Parathyroid adenoma (tissue), 2 donors: ENCODE measurements at regions not wholly inside any gene's neighbourhood (a gene's known extent, or its start where the extent isn't known, plus 50 kb on each side); places are given as distances from the start of the nearest gene placed in this dataset.

Source experiments
- H2AFZ ChIP-seq: fragments of 300-600 bp; sonication (generic); one replicate; pipeline ENCODE4 v1.7.0; 2017; ENCODE audit warnings: antibody characterized with exemption, mild to moderate bottlenecking
- H3K27ac ChIP-seq: fragments of 300-600 bp; sonication (generic); one replicate; pipeline ENCODE4 v1.7.0; 2017
- H3K27me3 ChIP-seq: fragments of 300-600 bp; sonication (generic); one replicate; pipeline ENCODE4 v1.7.0; 2017; ENCODE audit warnings: low read length; ENCODE audit not compliant: control insufficient read depth, insufficient read depth
- H3K36me3 ChIP-seq: fragments of 300-600 bp; sonication (generic); one replicate; pipeline ENCODE4 v1.7.0; 2017; ENCODE audit warnings: low read length; ENCODE audit not compliant: control insufficient read depth, insufficient read depth
- H3K4me1 ChIP-seq: fragments of 300-600 bp; sonication (generic); one replicate; pipeline ENCODE4 v1.7.0; 2017; ENCODE audit warnings: control low read depth
- H3K4me2 ChIP-seq: fragments of 300-600 bp; sonication (generic); one replicate; pipeline ENCODE4 v1.7.0; 2017; ENCODE audit warnings: low read length
- H3K4me3 ChIP-seq: fragments of 300-600 bp; sonication (generic); one replicate; pipeline ENCODE4 v1.7.0; 2017; ENCODE audit warnings: low read depth, low read length
- H3K79me2 ChIP-seq: fragments of 300-600 bp; sonication (generic); one replicate; pipeline ENCODE4 v1.7.0; 2017; ENCODE audit warnings: control low read depth
- H3K9ac ChIP-seq: fragments of 300-600 bp; sonication (generic); one replicate; pipeline ENCODE4 v1.7.0; 2017; ENCODE audit warnings: mild to moderate bottlenecking
- H3K9me3 ChIP-seq: fragments of 300-600 bp; sonication (generic); one replicate; pipeline ENCODE4 v1.7.0; 2017; ENCODE audit warnings: low read length; ENCODE audit not compliant: control insufficient read depth
- TF ChIP-seq, protein P1 (sequence below): fragments of 300-600 bp; sonication (generic); IDR thresholded peaks from one replicate; pipeline ENCODE4 v1.7.0; 2017; ENCODE audit warnings: antibody characterized with exemption, mild to moderate bottlenecking
- donor health status: primary hyperparathyroidism.

DNA sequence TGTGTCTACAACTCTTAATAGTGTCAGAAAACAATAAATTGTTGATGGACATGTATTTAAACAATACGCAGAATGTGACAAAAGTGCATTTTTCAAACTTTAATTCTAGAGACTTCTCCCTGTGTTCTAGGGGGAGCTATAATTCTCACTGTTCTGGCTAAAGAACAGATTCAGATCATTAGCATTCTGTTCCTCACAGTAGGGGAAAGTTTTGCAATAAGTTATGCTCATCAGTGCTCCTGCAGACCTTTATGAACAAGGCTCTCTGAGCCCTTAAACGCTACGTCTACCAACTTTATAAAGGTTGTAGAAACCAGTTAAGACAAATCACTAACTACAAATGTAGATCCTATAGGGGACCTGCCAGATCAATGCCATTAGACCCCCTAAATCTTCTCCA lies 444.2 kb downstream of the SQOR start:
- Histone ChIP-seq H3K27ac (no peak overlapping the region), H2AFZ (no peak overlapping the region), H3K27me3 (no peaks in the 10 kb centered on the region), H3K4me1 (no peaks in the 10 kb centered on the region), H3K79me2 (no peaks in the 10 kb centered on the region), H3K36me3 (no peaks in the 10 kb centered on the region), H3K4me3 (no peak overlapping the region), H3K4me2 (no peak overlapping the region), H3K9me3 (no peaks in the 10 kb centered on the region), H3K9ac (no peak overlapping the region)
- TF ChIP-seq, protein P1, sequence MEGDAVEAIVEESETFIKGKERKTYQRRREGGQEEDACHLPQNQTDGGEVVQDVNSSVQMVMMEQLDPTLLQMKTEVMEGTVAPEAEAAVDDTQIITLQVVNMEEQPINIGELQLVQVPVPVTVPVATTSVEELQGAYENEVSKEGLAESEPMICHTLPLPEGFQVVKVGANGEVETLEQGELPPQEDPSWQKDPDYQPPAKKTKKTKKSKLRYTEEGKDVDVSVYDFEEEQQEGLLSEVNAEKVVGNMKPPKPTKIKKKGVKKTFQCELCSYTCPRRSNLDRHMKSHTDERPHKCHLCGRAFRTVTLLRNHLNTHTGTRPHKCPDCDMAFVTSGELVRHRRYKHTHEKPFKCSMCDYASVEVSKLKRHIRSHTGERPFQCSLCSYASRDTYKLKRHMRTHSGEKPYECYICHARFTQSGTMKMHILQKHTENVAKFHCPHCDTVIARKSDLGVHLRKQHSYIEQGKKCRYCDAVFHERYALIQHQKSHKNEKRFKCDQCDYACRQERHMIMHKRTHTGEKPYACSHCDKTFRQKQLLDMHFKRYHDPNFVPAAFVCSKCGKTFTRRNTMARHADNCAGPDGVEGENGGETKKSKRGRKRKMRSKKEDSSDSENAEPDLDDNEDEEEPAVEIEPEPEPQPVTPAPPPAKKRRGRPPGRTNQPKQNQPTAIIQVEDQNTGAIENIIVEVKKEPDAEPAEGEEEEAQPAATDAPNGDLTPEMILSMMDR, result no peak

DNA sequence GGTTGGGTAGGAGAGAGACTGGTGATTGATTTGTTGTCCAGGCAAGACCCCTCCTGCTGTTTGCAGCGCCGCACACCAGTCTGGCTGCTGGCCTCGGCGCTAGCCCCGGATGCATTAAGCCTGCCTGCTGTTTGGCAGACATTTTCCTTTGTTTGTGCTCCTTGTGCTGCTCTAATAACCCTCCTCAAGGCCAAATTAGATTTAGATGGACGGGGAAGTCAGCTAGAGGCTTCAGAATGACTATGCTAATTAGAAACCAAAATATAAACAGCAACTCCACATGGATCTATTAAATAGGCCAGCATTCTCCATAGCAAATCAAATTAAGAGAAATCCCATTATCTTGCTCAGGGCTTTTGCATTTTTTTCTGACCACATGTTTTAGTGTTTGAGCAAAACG lies 445.2 kb downstream of the SQOR start:
- no peaks in the 10 kb centered on the region for H3K79me2 ChIP-seq
- no peak overlapping the region for H2AFZ ChIP-seq
- H3K9me3 ChIP-seq, result no peaks in the 10 kb centered on the region
- H3K27me3 ChIP-seq, result no peaks in the 10 kb centered on the region
- no peaks in the 10 kb centered on the region for H3K4me1 ChIP-seq
- H3K9ac ChIP-seq, result no peak overlapping the region
- H3K4me3 ChIP-seq, result no peak overlapping the region
- no peak overlapping the region for H3K4me2 ChIP-seq
- no peak overlapping the region for H3K27ac ChIP-seq
- no peaks in the 10 kb centered on the region for H3K36me3 ChIP-seq
- TF ChIP-seq, protein P1, result no peak

DNA sequence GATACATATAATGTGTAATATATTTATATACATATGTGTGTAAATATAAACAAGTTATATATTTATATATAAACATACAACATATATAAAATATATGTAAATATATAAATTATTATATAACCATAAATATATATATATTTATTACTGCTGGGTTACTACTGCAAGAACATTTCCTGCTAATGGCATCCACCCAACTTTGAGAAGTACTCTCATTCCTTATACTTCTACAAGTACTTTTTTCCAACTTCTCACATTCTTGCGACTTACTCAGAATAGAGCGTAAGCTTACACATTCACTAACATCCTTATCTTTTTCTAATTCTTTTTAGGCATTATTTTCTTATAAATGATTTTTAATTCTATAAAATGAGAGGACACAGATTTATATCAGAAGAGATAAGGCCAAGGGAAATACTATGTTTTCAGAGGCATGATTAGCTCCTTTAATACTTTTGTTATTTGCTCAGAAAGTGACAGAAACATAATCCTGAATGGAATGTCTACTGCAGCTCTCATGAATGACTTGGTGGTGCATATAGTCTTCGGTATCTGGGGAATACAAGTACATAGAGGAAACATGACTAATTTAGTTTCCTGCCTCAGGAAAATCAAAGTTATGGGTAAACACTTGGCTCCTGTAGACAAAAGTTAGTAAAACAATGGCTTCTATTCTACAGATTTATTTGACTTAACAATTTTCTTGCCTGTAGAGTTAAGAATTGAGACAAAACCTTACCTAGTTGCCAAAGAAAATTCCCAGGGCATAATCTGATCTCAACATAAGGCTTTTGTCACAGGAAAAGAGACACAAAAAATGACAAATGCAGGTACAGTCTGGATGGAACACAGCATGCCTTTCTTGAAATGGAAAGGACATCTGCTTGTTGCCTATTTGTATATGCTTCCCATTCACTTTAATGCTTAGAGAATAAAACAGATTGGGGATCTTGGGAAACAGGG lies 453.9 kb downstream of the SQOR start:
- Histone ChIP-seq H3K9me3 (no peaks in the 10 kb centered on the region), H3K4me1 (no peaks in the 10 kb centered on the region), H3K4me3 (no peak overlapping the region), H3K79me2 (no peaks in the 10 kb centered on the region), H2AFZ (no peak overlapping the region), H3K27me3 (no peaks in the 10 kb centered on the region), H3K36me3 (no peaks in the 10 kb centered on the region), H3K27ac (no peak overlapping the region), H3K9ac (no peak overlapping the region), H3K4me2 (no peak overlapping the region)
- TF ChIP-seq, protein P1, result no peak

DNA sequence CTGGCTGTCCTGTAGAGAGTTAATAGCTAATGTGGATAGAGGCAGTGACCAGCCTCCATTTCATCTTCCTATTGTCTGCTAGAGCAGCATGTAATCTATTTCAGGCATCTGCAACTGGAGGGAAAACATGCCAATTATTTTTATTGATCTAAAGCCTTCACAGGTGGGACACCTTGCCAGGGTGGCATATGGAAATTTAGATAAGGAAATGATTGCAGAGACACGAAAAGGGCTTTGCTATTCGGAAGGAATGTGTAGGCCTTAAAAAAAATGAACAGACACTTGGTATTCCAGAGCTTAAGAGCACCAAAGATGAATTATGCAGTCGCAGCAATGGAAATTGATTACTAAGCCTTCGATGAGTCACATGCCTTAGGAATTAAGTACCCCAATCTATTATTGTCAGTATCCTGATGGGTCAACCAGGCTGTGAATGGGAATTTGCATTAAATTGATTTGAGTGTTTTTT lies 454.7 kb downstream of the SQOR start:
- no peak overlapping the region for H2AFZ ChIP-seq
- no peak overlapping the region for H3K4me2 ChIP-seq
- no peaks in the 10 kb centered on the region for H3K27me3 ChIP-seq
- H3K4me3 ChIP-seq, result no peak overlapping the region
- TF ChIP-seq, protein P1, result no peak
- no peaks in the 10 kb centered on the region for H3K36me3 ChIP-seq
- no peaks in the 10 kb centered on the region for H3K9me3 ChIP-seq
- no peaks in the 10 kb centered on the region for H3K79me2 ChIP-seq
- no peak overlapping the region for H3K9ac ChIP-seq
- no peak overlapping the region for H3K27ac ChIP-seq
- H3K4me1 ChIP-seq, result no peaks in the 10 kb centered on the region
